Spleen (tissue), 11 donors: ENCODE measurements at regions not wholly inside any gene's neighbourhood (a gene's known extent, or its start where the extent isn't known, plus 50 kb on each side); places are given as distances from the start of the nearest gene placed in this dataset.
"Not testable (repeated sequence)": the region's sequence is repeated elsewhere in the genome, so short reads cannot be mapped to it uniquely, and the experiment has no call there.

Source experiments
- DNase-seq: peaks from one replicate; pipeline ENCODE4 v3.0.0-alpha.2; 2020
- H3K27ac ChIP-seq, 8 donors: fragments of 200-600 bp; sonication (generic) in 7 of 8; 1 replicate in 4 of 8; 2 replicates in 4 of 8; pipeline versions ENCODE4 v1.5.0 to v1.8.0; 2016 to 2021; ENCODE audit warnings: inconsistent platforms in 4 of 8, mild to moderate bottlenecking in 4 of 8, moderate library complexity in 1 of 8
- H3K27me3 ChIP-seq, 7 donors: fragments of 200-600 bp; sonication (generic) in 6 of 7; replicated peaks in 1 of 7; 1 replicate in 4 of 7; 2 replicates in 3 of 7; pipeline versions ENCODE4 v1.5.0 to v1.8.0; 2016 to 2021; ENCODE audit warnings: inconsistent platforms in 3 of 7, mild to moderate bottlenecking in 1 of 7
- H3K36me3 ChIP-seq, 6 donors: fragments of 200-600 bp; sonication (generic) in 5 of 6; 1 replicate in 4 of 6; 2 replicates in 2 of 6; pipeline versions ENCODE4 v1.5.0 to v1.8.0; 2016 to 2021; ENCODE audit warnings: inconsistent platforms in 2 of 6
- H3K4me1 ChIP-seq, 6 donors: fragments of 200-600 bp; sonication (generic) in 5 of 6; 1 replicate in 3 of 6; 2 replicates in 3 of 6; pipeline versions ENCODE4 v1.5.0 to v1.8.0; 2016 to 2021; ENCODE audit warnings: inconsistent platforms in 3 of 6
- H3K4me3 ChIP-seq, 8 donors: fragments of 200-600 bp; sonication (generic) in 7 of 8; 1 replicate in 4 of 8; 2 replicates in 4 of 8; pipeline versions ENCODE4 v1.5.0 to v1.8.0; 2016 to 2021; ENCODE audit warnings: inconsistent platforms in 4 of 8, mild to moderate bottlenecking in 4 of 8, moderate library complexity in 2 of 8
- H3K9me3 ChIP-seq, 8 donors: fragments of 200-600 bp; sonication (generic) in 7 of 8; 1 replicate in 4 of 8; 2 replicates in 4 of 8; pipeline versions ENCODE4 v1.5.0 to v1.8.0; 2016 to 2021; ENCODE audit warnings: inconsistent platforms in 4 of 8
- CTCF ChIP-seq, 11 experiments: fragments of 200-600 bp in 7 of 11; fragments of 450-650 bp in 4 of 11; sonication (generic) in 4 of 11; IDR thresholded peaks in 8 of 11; conservative IDR thresholded peaks in 3 of 11; 1 replicate in 7 of 11; 2 replicates in 4 of 11; pipeline versions ENCODE4 v1.4.0 to v1.8.0; 2016 to 2021; ENCODE audit warnings: antibody characterized with exemption in 11 of 11, inconsistent platforms in 4 of 11, mild to moderate bottlenecking in 1 of 11
- POLR2A ChIP-seq, 3 donors: fragments of 450-650 bp; IDR thresholded peaks; one replicate each; pipeline ENCODE4 v1.5.1; 2017; ENCODE audit warnings: antibody characterized with exemption in 3 of 3, mild to moderate bottlenecking in 1 of 3
- POLR2AphosphoS5 ChIP-seq, 3 donors: sonication (generic); formaldehyde crosslinking; IDR thresholded peaks; one replicate each; pipeline ENCODE4 v1.5.1; 2017; ENCODE audit warnings: antibody characterized with exemption in 3 of 3
- WGBS, 5 donors: extraction: QIAGEN DNeasy Blood & Tissue Kit in 3 of 5; methylation state at CpG; one replicate each; pipeline versions ENCODE4 v1.1.5 to v1.1.7; 2013 to 2018; 5-methylcytosine and 5-hydroxymethylcytosine counted together
- intact Hi-C: fragments of 100-400 bp; cut with DNase I; formaldehyde crosslinking; loops from one replicate; pipeline ENCODE4 v1.15.0; 2023; ENCODE audit warnings: low total_unique reads
- donor health status: healthy with polysubstance abuse.
- donor health status: DM: no; HTN: no; CAD: no; lungs with moderate emphysema.
- donor health status: DM: no; HTN: no; CAD: no.
- donor health status: Bipolar disorder and iron deficiency.
- donor health status: healthy.
- donor health status: DM: no; HTN: no; CAD: no.
- donor health status: DM: yes; HTN: yes; CAD: no.

GRCh38 chr9:30630459-30630858 is 1754.0 kb upstream of the ACO1 start:
- H3K36me3 ChIP-seq = no peaks in the 10 kb centered on the region
- H3K4me1 ChIP-seq = no peaks in the 10 kb centered on the region
- H3K9me3 ChIP-seq = no peaks in the 10 kb centered on the region
- TF ChIP-seq POLR2A (IDR thresholded peaks at IDR 0.05) (no peak), POLR2AphosphoS5 (IDR thresholded peaks at IDR 0.05) (no peak), CTCF (IDR thresholded peaks at IDR 0.05 in 8 of 11, conservative IDR thresholded peaks at IDR 0.05 in 3 of 11) (no peak)
- intact Hi-C loops = no loop called here
- DNase-seq = no peak
- no peak overlapping the region for H3K4me3 ChIP-seq
- no peaks in the 10 kb centered on the region for H3K27me3 ChIP-seq
- H3K27ac ChIP-seq = no peak overlapping the region

DNA sequence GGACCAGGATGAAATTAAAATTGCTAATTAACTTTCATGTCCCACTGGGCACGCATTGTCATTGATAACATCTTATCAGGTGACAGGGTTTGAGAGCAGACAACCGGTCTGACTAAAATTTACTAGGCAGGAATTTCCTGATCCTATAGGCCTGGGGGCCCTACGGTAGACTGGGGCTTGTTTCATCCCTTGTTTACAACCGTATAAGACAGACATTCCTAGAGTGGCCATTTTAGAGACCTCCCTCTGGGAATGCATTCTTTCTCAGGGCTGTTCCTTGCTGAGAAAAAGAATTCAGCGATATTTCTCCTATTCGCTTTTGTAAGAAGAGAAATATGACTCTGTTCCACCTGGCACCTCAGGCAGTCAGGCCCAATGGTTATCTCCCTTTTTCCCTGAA is 1737.8 kb upstream of the ACO1 start:
- intact Hi-C loops, H3K27ac ChIP-seq, H3K27me3 ChIP-seq, DNase-seq, H3K4me3 ChIP-seq, H3K4me1 ChIP-seq, H3K36me3 ChIP-seq: not testable (repeated sequence)
- peaks cover 0 to 35% (median 29%) of the 10 kb centered on the region in 8 donors for H3K9me3 ChIP-seq
- WGBS, 5 donors = 86 to 93% (median 90%) methylated on average over 6 of the region's 6 CpGs

DNA sequence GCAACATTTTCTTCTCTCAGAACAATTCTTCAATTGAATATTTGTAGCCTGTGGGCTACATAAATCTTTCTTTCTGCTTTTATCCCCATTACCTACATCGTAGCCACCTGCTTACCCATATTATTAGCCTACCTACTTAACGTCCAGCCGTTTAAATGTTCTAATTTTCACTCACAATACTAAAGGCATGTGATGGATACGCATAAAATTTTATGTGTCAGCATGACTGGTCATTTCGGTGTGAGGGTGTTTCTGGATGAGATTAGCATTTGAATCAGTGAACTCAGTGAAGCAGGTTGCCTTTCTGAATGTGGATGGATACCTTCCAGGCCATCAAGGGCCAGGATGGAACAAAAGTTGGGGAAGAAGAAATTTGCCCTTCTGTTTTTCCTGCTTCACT is 1722.5 kb upstream of the ACO1 start:
- DNase-seq = no peak
- Histone ChIP-seq H3K27ac (no peak overlapping the region), H3K36me3 (no peaks in the 10 kb centered on the region), H3K4me1 (no peaks in the 10 kb centered on the region), H3K4me3 (no peak overlapping the region), H3K27me3 (no peaks in the 10 kb centered on the region), H3K9me3 (no peaks in the 10 kb centered on the region)
- TF ChIP-seq CTCF (IDR thresholded peaks at IDR 0.05 in 8 of 11, conservative IDR thresholded peaks at IDR 0.05 in 3 of 11) (no peak), POLR2AphosphoS5 (IDR thresholded peaks at IDR 0.05) (no peak), POLR2A (IDR thresholded peaks at IDR 0.05) (no peak)
- intact Hi-C loops = no loop called here
- WGBS, 5 donors = 75 to 80% (median 77%) methylated on average over 5 of the region's 5 CpGs

DNA sequence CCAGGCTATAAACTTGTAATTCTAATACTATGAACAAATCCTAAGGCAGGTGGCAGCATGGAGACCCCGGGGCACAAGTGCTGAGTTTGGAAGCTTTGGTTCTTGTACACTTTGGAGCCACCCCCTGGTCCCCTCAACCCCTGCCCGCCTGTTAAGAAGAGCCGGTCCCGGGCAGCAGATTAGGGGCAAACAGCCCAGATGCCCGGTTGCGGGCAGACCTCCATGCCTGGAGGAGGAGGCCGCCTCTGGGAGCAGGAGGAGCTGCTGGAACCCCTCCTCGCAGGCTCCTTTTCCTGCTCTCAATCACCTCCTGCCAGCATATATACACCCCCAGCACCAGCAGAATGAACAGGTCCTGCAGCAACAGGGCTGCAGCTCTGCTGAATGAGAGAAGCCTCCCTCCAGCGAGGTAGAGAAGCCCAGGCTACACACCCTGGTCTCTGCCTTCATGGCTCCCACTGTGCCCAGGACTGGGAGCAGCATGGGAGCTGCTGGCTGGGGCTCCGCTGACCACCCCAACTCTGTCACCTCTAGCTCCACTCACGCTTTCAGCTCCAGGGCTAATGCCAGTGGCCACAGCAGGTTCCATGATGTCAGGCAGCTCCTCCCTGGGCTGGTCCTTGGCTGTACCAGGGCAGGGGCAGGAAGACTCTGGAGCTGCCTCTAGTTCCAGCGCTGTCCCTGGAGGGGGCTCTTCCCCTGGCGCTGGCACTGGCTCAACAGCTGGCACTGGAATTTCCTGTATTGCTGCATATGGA is 1713.5 kb upstream of the ACO1 start:
- no peaks in the 10 kb centered on the region for H3K36me3 ChIP-seq
- H3K27me3 ChIP-seq = no peaks in the 10 kb centered on the region
- no peak overlapping the region for H3K27ac ChIP-seq
- H3K4me3 ChIP-seq = no peak overlapping the region
- no peaks in the 10 kb centered on the region for H3K9me3 ChIP-seq
- TF ChIP-seq CTCF (IDR thresholded peaks at IDR 0.05 in 8 of 11, conservative IDR thresholded peaks at IDR 0.05 in 3 of 11) (no peak), POLR2A (IDR thresholded peaks at IDR 0.05) (no peak), POLR2AphosphoS5 (IDR thresholded peaks at IDR 0.05) (no peak)
- H3K4me1 ChIP-seq = no peaks in the 10 kb centered on the region
- intact Hi-C loops = no loop called here
- DNase-seq = no peak
- 81 to 90% (median 83%) methylated on average over 8 to 13 of the region's 13 CpGs for WGBS, 5 donors

DNA sequence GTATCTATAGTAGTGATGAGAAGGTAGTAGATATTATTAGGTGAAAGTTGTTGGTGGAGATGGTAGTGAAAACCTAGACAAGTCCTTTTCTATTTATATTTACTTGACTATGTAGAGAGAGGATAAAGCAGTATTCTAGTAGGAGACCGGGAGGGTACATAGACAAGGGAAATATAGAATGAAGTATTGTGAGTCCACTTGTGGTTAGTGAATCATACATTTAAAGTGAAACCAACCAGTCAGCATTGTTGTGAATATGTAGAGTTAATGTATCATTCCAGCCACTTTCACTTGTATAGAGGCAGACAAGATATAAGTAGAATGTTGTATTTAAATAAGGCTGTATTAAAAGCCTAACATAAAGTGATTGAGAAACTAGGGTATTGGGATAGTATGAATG is 1711.3 kb upstream of the ACO1 start:
- Histone ChIP-seq H3K9me3 (no peaks in the 10 kb centered on the region), H3K27ac (no peak overlapping the region), H3K27me3 (no peaks in the 10 kb centered on the region), H3K4me3 (no peak overlapping the region), H3K4me1 (no peaks in the 10 kb centered on the region), H3K36me3 (no peaks in the 10 kb centered on the region)
- intact Hi-C loops = no loop called here
- 82 to 94% (median 93%) methylated on average over 1 of the region's 1 CpG for WGBS, 5 donors
- DNase-seq = no peak
- TF ChIP-seq POLR2AphosphoS5 (IDR thresholded peaks at IDR 0.05) = no peak
